WERI-Rb-1 (cell line): ENCODE measurements at regions not wholly inside any gene's neighbourhood (a gene's known extent, or its start where the extent isn't known, plus 50 kb on each side); places are given as distances from the start of the nearest gene placed in this dataset.

Source experiments
- DNase-seq: peaks from one replicate; pipeline ENCODE4 v3.0.0-alpha.2; 2020
- H3K27ac ChIP-seq: fragments of 250-450 bp; sonication (Bioruptor Pico); 2 replicates; pipeline ENCODE4 v1.5.1; 2020; ENCODE audit warnings: mild to moderate bottlenecking, moderate library complexity
- H3K27me3 ChIP-seq: fragments of 250-450 bp; sonication (Bioruptor Pico); 2 replicates; pipeline ENCODE4 v1.5.1; 2021; ENCODE audit warnings: mild to moderate bottlenecking, low read depth, moderate library complexity; ENCODE audit not compliant: insufficient read depth, severe bottlenecking
- H3K36me3 ChIP-seq: fragments of 250-450 bp; sonication (Bioruptor Pico); 2 replicates; pipeline ENCODE4 v1.5.1; 2020; ENCODE audit warnings: mild to moderate bottlenecking, moderate library complexity
- H3K4me3 ChIP-seq: 2 replicates; pipeline ENCODE4 v1.5.1; 2011; ENCODE audit warnings: low read depth, mild to moderate bottlenecking, control low read depth, low read length
- H3K9me3 ChIP-seq: fragments of 250-450 bp; sonication (Bioruptor Pico); 2 replicates; pipeline ENCODE4 v1.5.1; 2021; ENCODE audit warnings: mild to moderate bottlenecking, moderate library complexity; ENCODE audit not compliant: severe bottlenecking
- CTCF ChIP-seq: IDR thresholded peaks from 2 replicates; pipeline ENCODE4 v1.5.1; 2011; ENCODE audit warnings: low read depth, mild to moderate bottlenecking, control low read depth, inconsistent platforms, low read length

GRCh38 chr2:138830547-138830946 is 50.4 kb upstream of the NXPH2 start:
- no peaks in the 10 kb centered on the region for H3K9me3 ChIP-seq
- no peaks in the 10 kb centered on the region for H3K27me3 ChIP-seq
- no peaks in the 10 kb centered on the region for H3K36me3 ChIP-seq
- no peak for DNase-seq
- H3K27ac ChIP-seq: no peak overlapping the region
- H3K4me3 ChIP-seq: no peak overlapping the region
- no peak for TF ChIP-seq CTCF
